ENCODE measurements at regions not wholly inside any gene's neighbourhood (a gene's known extent, or its start where the extent isn't known, plus 50 kb on each side); places are given as distances from the start of the nearest gene placed in this dataset.

DNA sequence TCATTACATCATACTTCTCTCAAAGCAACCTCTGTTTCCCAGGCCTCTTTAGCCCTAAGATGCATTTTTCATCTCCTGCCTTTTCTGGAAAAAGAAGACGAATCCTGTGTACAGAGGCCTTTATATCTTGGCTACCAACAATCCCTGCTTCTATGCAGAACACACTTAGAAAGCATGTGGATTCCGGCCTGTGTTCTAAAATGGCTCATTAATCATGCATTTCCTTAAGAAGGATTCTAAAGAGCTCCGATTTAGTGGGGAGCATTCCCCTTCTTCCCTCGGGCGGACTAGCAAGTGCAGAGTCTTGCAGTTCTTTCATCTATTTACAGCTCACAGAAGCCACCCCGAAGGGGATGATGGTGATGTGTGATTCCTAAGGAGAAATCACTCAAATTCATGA, 1212.9 kb downstream of the TYW1 start:
- H3K9me3 Mint-ChIP-seq: peaks cover 100% of the 10 kb centered on the region
- Histone ChIP-seq H3K36me3 (ENCODE audit: insufficient read depth) (no peaks in the 10 kb centered on the region), H3K4me3 (no peak overlapping the region), H2AFZ (no peak overlapping the region), H3K27me3 (ENCODE audit: insufficient read depth) (no peaks in the 10 kb centered on the region), H4K20me1 (replicated peaks; ENCODE audit: insufficient read depth) (no peaks in the 10 kb centered on the region), H3K9me2 (ENCODE audit: insufficient read depth) (no peaks in the 10 kb centered on the region), H3K4me1 (ENCODE audit: insufficient read depth) (no peaks in the 10 kb centered on the region), H3K4me2 (no peak overlapping the region), H3F3A (replicated peaks; ENCODE audit: low read depth) (no peaks in the 10 kb centered on the region), H3K79me2 (replicated peaks; ENCODE audit: insufficient read depth) (no peaks in the 10 kb centered on the region), H3K27ac (ENCODE audit: low read depth) (no peak overlapping the region)
- DNase-seq (ENCODE audit: low spot score) (no peak), ATAC-seq (no peak)
- H3K27ac Mint-ChIP-seq: no peak overlapping the region
- peaks cover 5% of the 10 kb centered on the region for H3K27me3 Mint-ChIP-seq (ENCODE audit: insufficient read depth, low read depth, poor library complexity)
- peaks cover 43% of the 10 kb centered on the region for H3K36me3 Mint-ChIP-seq (ENCODE audit: low read depth)
- TF ChIP-seq, protein P1, sequence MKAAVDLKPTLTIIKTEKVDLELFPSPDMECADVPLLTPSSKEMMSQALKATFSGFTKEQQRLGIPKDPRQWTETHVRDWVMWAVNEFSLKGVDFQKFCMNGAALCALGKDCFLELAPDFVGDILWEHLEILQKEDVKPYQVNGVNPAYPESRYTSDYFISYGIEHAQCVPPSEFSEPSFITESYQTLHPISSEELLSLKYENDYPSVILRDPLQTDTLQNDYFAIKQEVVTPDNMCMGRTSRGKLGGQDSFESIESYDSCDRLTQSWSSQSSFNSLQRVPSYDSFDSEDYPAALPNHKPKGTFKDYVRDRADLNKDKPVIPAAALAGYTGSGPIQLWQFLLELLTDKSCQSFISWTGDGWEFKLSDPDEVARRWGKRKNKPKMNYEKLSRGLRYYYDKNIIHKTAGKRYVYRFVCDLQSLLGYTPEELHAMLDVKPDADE (IDR thresholded peaks at IDR 0.05): no peak
- TF ChIP-seq, protein P2, sequence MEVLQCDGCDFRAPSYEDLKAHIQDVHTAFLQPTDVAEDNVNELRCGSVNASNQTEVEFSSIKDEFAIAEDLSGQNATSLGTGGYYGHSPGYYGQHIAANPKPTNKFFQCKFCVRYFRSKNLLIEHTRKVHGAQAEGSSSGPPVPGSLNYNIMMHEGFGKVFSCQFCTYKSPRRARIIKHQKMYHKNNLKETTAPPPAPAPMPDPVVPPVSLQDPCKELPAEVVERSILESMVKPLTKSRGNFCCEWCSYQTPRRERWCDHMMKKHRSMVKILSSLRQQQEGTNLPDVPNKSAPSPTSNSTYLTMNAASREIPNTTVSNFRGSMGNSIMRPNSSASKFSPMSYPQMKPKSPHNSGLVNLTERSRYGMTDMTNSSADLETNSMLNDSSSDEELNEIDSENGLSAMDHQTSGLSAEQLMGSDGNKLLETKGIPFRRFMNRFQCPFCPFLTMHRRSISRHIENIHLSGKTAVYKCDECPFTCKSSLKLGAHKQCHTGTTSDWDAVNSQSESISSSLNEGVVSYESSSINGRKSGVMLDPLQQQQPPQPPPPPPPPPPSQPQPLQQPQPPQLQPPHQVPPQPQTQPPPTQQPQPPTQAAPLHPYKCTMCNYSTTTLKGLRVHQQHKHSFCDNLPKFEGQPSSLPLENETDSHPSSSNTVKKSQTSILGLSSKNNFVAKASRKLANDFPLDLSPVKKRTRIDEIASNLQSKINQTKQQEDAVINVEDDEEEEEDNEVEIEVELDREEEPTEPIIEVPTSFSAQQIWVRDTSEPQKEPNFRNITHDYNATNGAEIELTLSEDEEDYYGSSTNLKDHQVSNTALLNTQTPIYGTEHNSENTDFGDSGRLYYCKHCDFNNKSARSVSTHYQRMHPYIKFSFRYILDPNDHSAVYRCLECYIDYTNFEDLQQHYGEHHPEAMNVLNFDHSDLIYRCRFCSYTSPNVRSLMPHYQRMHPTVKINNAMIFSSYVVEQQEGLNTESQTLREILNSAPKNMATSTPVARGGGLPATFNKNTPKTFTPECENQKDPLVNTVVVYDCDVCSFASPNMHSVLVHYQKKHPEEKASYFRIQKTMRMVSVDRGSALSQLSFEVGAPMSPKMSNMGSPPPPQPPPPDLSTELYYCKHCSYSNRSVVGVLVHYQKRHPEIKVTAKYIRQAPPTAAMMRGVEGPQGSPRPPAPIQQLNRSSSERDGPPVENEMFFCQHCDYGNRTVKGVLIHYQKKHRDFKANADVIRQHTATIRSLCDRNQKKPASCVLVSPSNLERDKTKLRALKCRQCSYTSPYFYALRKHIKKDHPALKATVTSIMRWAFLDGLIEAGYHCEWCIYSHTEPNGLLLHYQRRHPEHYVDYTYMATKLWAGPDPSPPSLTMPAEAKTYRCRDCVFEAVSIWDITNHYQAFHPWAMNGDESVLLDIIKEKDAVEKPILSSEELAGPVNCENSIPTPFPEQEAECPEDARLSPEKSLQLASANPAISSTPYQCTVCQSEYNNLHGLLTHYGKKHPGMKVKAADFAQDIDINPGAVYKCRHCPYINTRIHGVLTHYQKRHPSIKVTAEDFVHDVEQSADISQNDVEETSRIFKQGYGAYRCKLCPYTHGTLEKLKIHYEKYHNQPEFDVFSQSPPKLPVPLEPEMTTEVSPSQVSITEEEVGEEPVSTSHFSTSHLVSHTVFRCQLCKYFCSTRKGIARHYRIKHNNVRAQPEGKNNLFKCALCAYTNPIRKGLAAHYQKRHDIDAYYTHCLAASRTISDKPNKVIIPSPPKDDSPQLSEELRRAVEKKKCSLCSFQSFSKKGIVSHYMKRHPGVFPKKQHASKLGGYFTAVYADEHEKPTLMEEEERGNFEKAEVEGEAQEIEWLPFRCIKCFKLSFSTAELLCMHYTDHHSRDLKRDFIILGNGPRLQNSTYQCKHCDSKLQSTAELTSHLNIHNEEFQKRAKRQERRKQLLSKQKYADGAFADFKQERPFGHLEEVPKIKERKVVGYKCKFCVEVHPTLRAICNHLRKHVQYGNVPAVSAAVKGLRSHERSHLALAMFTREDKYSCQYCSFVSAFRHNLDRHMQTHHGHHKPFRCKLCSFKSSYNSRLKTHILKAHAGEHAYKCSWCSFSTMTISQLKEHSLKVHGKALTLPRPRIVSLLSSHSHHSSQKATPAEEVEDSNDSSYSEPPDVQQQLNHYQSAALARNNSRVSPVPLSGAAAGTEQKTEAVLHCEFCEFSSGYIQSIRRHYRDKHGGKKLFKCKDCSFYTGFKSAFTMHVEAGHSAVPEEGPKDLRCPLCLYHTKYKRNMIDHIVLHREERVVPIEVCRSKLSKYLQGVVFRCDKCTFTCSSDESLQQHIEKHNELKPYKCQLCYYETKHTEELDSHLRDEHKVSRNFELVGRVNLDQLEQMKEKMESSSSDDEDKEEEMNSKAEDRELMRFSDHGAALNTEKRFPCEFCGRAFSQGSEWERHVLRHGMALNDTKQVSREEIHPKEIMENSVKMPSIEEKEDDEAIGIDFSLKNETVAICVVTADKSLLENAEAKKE (CRISPR knock-in tag; IDR thresholded peaks at IDR 0.05): no peak
- TF ChIP-seq EZH2 (IDR thresholded peaks at IDR 0.05; ENCODE audit: low read depth, unreplicated experiment) (no peak), EZH2phosphoT487 (IDR thresholded peaks at IDR 0.05; ENCODE audit: unreplicated experiment) (no peak), ZNF331 (CRISPR knock-in tag; IDR thresholded peaks at IDR 0.05; ENCODE audit: low read depth) (no peak), POLR2AphosphoS5 (IDR thresholded peaks at IDR 0.05; ENCODE audit: low read depth) (no peak), NANOG (IDR thresholded peaks at IDR 0.05; ENCODE audit: borderline replicate concordance) (no peak), JUNB (IDR thresholded peaks at IDR 0.05; ENCODE audit: unreplicated experiment) (no peak), STAT1 (IDR thresholded peaks at IDR 0.05; ENCODE audit: unreplicated experiment) (no peak), ZNF114 (CRISPR knock-in tag; IDR thresholded peaks at IDR 0.05) (no peak), CREB1 (CRISPR knock-in tag; IDR thresholded peaks at IDR 0.05; ENCODE audit: low read depth) (no peak)
- TF ChIP-seq, protein P3, sequence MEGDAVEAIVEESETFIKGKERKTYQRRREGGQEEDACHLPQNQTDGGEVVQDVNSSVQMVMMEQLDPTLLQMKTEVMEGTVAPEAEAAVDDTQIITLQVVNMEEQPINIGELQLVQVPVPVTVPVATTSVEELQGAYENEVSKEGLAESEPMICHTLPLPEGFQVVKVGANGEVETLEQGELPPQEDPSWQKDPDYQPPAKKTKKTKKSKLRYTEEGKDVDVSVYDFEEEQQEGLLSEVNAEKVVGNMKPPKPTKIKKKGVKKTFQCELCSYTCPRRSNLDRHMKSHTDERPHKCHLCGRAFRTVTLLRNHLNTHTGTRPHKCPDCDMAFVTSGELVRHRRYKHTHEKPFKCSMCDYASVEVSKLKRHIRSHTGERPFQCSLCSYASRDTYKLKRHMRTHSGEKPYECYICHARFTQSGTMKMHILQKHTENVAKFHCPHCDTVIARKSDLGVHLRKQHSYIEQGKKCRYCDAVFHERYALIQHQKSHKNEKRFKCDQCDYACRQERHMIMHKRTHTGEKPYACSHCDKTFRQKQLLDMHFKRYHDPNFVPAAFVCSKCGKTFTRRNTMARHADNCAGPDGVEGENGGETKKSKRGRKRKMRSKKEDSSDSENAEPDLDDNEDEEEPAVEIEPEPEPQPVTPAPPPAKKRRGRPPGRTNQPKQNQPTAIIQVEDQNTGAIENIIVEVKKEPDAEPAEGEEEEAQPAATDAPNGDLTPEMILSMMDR (conservative IDR thresholded peaks at IDR 0.05; ENCODE audit: low read depth in 2 of 2): no peak
- TF ChIP-seq, protein P4, sequence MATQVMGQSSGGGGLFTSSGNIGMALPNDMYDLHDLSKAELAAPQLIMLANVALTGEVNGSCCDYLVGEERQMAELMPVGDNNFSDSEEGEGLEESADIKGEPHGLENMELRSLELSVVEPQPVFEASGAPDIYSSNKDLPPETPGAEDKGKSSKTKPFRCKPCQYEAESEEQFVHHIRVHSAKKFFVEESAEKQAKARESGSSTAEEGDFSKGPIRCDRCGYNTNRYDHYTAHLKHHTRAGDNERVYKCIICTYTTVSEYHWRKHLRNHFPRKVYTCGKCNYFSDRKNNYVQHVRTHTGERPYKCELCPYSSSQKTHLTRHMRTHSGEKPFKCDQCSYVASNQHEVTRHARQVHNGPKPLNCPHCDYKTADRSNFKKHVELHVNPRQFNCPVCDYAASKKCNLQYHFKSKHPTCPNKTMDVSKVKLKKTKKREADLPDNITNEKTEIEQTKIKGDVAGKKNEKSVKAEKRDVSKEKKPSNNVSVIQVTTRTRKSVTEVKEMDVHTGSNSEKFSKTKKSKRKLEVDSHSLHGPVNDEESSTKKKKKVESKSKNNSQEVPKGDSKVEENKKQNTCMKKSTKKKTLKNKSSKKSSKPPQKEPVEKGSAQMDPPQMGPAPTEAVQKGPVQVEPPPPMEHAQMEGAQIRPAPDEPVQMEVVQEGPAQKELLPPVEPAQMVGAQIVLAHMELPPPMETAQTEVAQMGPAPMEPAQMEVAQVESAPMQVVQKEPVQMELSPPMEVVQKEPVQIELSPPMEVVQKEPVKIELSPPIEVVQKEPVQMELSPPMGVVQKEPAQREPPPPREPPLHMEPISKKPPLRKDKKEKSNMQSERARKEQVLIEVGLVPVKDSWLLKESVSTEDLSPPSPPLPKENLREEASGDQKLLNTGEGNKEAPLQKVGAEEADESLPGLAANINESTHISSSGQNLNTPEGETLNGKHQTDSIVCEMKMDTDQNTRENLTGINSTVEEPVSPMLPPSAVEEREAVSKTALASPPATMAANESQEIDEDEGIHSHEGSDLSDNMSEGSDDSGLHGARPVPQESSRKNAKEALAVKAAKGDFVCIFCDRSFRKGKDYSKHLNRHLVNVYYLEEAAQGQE (IDR thresholded peaks at IDR 0.05; ENCODE audit: unreplicated experiment): no peak
- H3K4me3 Mint-ChIP-seq: no peak overlapping the region
- H3K4me1 Mint-ChIP-seq: no peaks in the 10 kb centered on the region
